Neural cell (in vitro differentiated cells): ENCODE measurements at regions not wholly inside any gene's neighbourhood (a gene's known extent, or its start where the extent isn't known, plus 50 kb on each side); places are given as distances from the start of the nearest gene placed in this dataset.

Experiments
- H2AFZ ChIP-seq: fragments of 200-600, 300-800 bp; sonication (generic), shearing (Covaris generic); 2 replicates; pipeline ENCODE4 v1.6.0; 2014; ENCODE audit warnings: low read depth, mild to moderate bottlenecking, antibody characterized with exemption, low read length, moderate library complexity
- H3F3A ChIP-seq: fragments of 200-600 bp; shearing (Covaris generic); 2 replicates; pipeline ENCODE4 v1.6.1; 2016; ENCODE audit warnings: mild to moderate bottlenecking, moderate library complexity, mixed read lengths, antibody characterized with exemption, low read length; ENCODE audit not compliant: insufficient read depth, poor library complexity, severe bottlenecking
- H3K27ac ChIP-seq: fragments of 200-600, 300-800 bp; sonication (generic), shearing (Covaris generic); 2 replicates; pipeline ENCODE4 v1.5.1; 2014; ENCODE audit warnings: mild to moderate bottlenecking, low read length, moderate library complexity
- H3K27me3 ChIP-seq: fragments of 300-800, 200-600 bp; sonication (generic), shearing (Covaris generic); 2 replicates; pipeline ENCODE4 v1.6.0; 2014; ENCODE audit warnings: mild to moderate bottlenecking, low read depth, low read length, moderate library complexity; ENCODE audit not compliant: insufficient read depth
- H3K36me3 ChIP-seq: fragments of 300-800, 200-600 bp; sonication (generic), shearing (Covaris generic); 2 replicates; pipeline ENCODE4 v1.5.1; 2014; ENCODE audit warnings: mild to moderate bottlenecking, antibody characterized with exemption, low read length, moderate library complexity; ENCODE audit not compliant: insufficient read depth
- H3K4me2 ChIP-seq: fragments of 300-800, 200-600 bp; sonication (generic), shearing (Covaris generic); 2 replicates; pipeline ENCODE4 v1.6.0; 2014; ENCODE audit warnings: mild to moderate bottlenecking, low read length
- H3K4me3 ChIP-seq: fragments of 300-800, 200-600 bp; sonication (generic), shearing (Covaris generic); 2 replicates; pipeline ENCODE4 v1.5.1; 2014; ENCODE audit warnings: mild to moderate bottlenecking, low read length, moderate library complexity
- H3K79me2 ChIP-seq: fragments of 200-600 bp; shearing (Covaris generic); replicated peaks from 2 replicates; pipeline ENCODE4 v1.6.0; 2014; ENCODE audit warnings: mild to moderate bottlenecking, low read length, moderate library complexity; ENCODE audit not compliant: insufficient read depth
- H3K9ac ChIP-seq: fragments of 300-800, 200-600 bp; sonication (generic), shearing (Covaris generic); 2 replicates; pipeline ENCODE4 v1.6.1; 2016; ENCODE audit warnings: mild to moderate bottlenecking, low read length, mixed read lengths
- H3K9me2 ChIP-seq: fragments of 200-600 bp; shearing (Covaris generic); 2 replicates; pipeline ENCODE4 v1.6.1; 2016; ENCODE audit warnings: mild to moderate bottlenecking, low read length, mixed read lengths; ENCODE audit not compliant: insufficient read depth
- H3K9me3 ChIP-seq: fragments of 200-600, 300-800 bp; sonication (generic), shearing (Covaris generic); 2 replicates; pipeline ENCODE4 v1.6.1; 2016; ENCODE audit warnings: mild to moderate bottlenecking, mixed run types, low read length, moderate library complexity, mixed read lengths
- H4K20me1 ChIP-seq: fragments of 200-600 bp; shearing (Covaris generic); 2 replicates; pipeline ENCODE4 v1.6.1; 2016; ENCODE audit warnings: mild to moderate bottlenecking, mixed run types; ENCODE audit not compliant: insufficient read depth
- EP300 ChIP-seq: fragments of 450-650 bp; conservative IDR thresholded peaks from 2 replicates; pipeline ENCODE4 v1.6.1; 2014; ENCODE audit warnings: antibody characterized with exemption, mild to moderate bottlenecking, moderate library complexity; ENCODE audit not compliant: poor library complexity, severe bottlenecking
- EZH2 ChIP-seq: fragments of 200-600, 300-800 bp; shearing (Covaris generic), sonication (generic); IDR thresholded peaks from 2 replicates; pipeline ENCODE4 v1.6.1; 2014; ENCODE audit warnings: antibody characterized with exemption, low read length, borderline replicate concordance, mild to moderate bottlenecking; ENCODE audit not compliant: insufficient read depth, poor library complexity, severe bottlenecking
- MXI1 ChIP-seq: fragments of 450-650 bp; conservative IDR thresholded peaks from 2 replicates; pipeline ENCODE4 v1.6.1; 2014; ENCODE audit warnings: antibody characterized with exemption, mild to moderate bottlenecking; ENCODE audit not compliant: poor library complexity, severe bottlenecking
- POLR2AphosphoS5 ChIP-seq: IDR thresholded peaks from 2 replicates; pipeline ENCODE4 v1.6.1; 2012
- RAD21 ChIP-seq: fragments of 450-650 bp; conservative IDR thresholded peaks from 2 replicates; pipeline ENCODE4 v1.6.1; 2014; ENCODE audit warnings: antibody characterized with exemption, mild to moderate bottlenecking, moderate library complexity
- SMC3 ChIP-seq: fragments of 450-650 bp; conservative IDR thresholded peaks from 2 replicates; pipeline ENCODE4 v1.6.1; 2014; ENCODE audit warnings: antibody characterized with exemption, mild to moderate bottlenecking, moderate library complexity; ENCODE audit not compliant: poor library complexity
- TAF1 ChIP-seq: IDR thresholded peaks from 2 replicates; pipeline ENCODE4 v1.6.1; 2012; ENCODE audit warnings: low read depth
- TF ChIP-seq, protein P1 (sequence below): IDR thresholded peaks from 2 replicates; pipeline ENCODE4 v1.6.1; 2012; ENCODE audit warnings: borderline replicate concordance
- TF ChIP-seq, protein P2 (sequence below): fragments of 450-650 bp; IDR thresholded peaks from 2 replicates; pipeline ENCODE4 v1.5.1; 2014; ENCODE audit warnings: antibody characterized with exemption, mild to moderate bottlenecking, moderate library complexity; ENCODE audit not compliant: poor library complexity, severe bottlenecking

DNA sequence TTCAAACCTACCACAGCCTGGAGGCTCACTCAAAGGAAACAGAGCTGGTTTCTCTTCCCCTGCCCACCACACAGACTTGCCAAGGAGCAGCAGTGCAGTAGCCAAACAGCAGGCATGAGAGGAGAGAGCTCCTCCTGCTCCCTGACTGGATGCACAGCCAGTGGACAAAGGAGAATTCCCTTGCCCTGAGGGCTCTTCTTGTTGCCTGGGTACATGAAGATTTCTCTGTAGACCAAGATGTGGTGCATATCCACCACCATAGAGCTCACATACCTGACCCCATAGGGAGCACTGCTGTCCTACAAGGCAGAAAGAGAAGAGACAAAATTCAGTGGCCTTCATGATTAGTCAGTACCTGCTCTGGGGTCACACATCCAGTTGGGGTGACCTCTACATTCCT, 56.3 kb upstream of the SPATA31E1 start:
- no peaks in the 10 kb centered on the region for H3K36me3 ChIP-seq
- H3K79me2 ChIP-seq, result no peaks in the 10 kb centered on the region
- TF ChIP-seq MXI1 (no peak), EP300 (no peak), POLR2AphosphoS5 (no peak), RAD21 (no peak), TAF1 (no peak), EZH2 (no peak), SMC3 (no peak)
- TF ChIP-seq, protein P1, sequence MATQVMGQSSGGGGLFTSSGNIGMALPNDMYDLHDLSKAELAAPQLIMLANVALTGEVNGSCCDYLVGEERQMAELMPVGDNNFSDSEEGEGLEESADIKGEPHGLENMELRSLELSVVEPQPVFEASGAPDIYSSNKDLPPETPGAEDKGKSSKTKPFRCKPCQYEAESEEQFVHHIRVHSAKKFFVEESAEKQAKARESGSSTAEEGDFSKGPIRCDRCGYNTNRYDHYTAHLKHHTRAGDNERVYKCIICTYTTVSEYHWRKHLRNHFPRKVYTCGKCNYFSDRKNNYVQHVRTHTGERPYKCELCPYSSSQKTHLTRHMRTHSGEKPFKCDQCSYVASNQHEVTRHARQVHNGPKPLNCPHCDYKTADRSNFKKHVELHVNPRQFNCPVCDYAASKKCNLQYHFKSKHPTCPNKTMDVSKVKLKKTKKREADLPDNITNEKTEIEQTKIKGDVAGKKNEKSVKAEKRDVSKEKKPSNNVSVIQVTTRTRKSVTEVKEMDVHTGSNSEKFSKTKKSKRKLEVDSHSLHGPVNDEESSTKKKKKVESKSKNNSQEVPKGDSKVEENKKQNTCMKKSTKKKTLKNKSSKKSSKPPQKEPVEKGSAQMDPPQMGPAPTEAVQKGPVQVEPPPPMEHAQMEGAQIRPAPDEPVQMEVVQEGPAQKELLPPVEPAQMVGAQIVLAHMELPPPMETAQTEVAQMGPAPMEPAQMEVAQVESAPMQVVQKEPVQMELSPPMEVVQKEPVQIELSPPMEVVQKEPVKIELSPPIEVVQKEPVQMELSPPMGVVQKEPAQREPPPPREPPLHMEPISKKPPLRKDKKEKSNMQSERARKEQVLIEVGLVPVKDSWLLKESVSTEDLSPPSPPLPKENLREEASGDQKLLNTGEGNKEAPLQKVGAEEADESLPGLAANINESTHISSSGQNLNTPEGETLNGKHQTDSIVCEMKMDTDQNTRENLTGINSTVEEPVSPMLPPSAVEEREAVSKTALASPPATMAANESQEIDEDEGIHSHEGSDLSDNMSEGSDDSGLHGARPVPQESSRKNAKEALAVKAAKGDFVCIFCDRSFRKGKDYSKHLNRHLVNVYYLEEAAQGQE, result no peak
- TF ChIP-seq, protein P2, sequence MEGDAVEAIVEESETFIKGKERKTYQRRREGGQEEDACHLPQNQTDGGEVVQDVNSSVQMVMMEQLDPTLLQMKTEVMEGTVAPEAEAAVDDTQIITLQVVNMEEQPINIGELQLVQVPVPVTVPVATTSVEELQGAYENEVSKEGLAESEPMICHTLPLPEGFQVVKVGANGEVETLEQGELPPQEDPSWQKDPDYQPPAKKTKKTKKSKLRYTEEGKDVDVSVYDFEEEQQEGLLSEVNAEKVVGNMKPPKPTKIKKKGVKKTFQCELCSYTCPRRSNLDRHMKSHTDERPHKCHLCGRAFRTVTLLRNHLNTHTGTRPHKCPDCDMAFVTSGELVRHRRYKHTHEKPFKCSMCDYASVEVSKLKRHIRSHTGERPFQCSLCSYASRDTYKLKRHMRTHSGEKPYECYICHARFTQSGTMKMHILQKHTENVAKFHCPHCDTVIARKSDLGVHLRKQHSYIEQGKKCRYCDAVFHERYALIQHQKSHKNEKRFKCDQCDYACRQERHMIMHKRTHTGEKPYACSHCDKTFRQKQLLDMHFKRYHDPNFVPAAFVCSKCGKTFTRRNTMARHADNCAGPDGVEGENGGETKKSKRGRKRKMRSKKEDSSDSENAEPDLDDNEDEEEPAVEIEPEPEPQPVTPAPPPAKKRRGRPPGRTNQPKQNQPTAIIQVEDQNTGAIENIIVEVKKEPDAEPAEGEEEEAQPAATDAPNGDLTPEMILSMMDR, result no peak
- no peaks in the 10 kb centered on the region for H3F3A ChIP-seq
- H3K9me3 ChIP-seq, result no peaks in the 10 kb centered on the region
- H3K27ac ChIP-seq, result no peak overlapping the region
- no peak overlapping the region for H2AFZ ChIP-seq
- H4K20me1 ChIP-seq, result no peaks in the 10 kb centered on the region
- H3K9me2 ChIP-seq, result no peaks in the 10 kb centered on the region
- H3K4me2 ChIP-seq, result no peak overlapping the region
- no peaks in the 10 kb centered on the region for H3K27me3 ChIP-seq
- no peak overlapping the region for H3K9ac ChIP-seq
- no peak overlapping the region for H3K4me3 ChIP-seq

DNA sequence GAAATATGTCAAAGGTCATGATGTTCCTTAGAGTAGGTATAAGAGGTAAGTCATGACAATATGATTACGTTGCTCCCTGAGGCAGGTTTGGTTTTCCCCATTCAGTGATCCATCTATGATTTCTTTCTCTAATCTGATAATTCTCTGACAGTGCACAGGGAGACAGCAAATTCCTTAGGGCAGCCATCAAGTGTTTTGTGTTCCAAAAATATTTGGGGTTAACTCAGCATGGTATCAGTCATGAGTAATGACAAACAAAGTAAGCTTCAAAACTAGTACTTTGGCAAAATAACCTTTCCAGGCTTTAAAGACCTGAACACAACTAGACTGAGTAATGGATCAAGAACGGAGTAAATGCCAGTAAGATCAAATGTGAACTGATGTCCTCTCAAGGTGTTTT, 55.3 kb upstream of the SPATA31E1 start:
- Histone ChIP-seq H3K9ac (no peak overlapping the region), H3K27me3 (no peaks in the 10 kb centered on the region), H3K4me3 (no peak overlapping the region), H3K9me3 (no peaks in the 10 kb centered on the region), H3K9me2 (no peaks in the 10 kb centered on the region), H3K79me2 (no peaks in the 10 kb centered on the region), H3K27ac (no peak overlapping the region), H3F3A (no peaks in the 10 kb centered on the region), H3K4me2 (no peak overlapping the region), H4K20me1 (no peaks in the 10 kb centered on the region), H3K36me3 (no peaks in the 10 kb centered on the region), H2AFZ (no peak overlapping the region)
- TF ChIP-seq, protein P2, result no peak
- TF ChIP-seq SMC3, result no peak
- TF ChIP-seq, protein P1, result no peak
- no peak for TF ChIP-seq RAD21
- no peak for TF ChIP-seq TAF1
- no peak for TF ChIP-seq EZH2
- TF ChIP-seq POLR2AphosphoS5, result no peak
- no peak for TF ChIP-seq EP300
- no peak for TF ChIP-seq MXI1
